Stimulated activated naive CD8-positive, alpha-beta T cell treated with anti-CD3 and anti-CD28 coated beads, Interleukin-15, amount 100 ng/mL, for 72 hours (primary cell): ENCODE measurements at regions not wholly inside any gene's neighbourhood (a gene's known extent, or its start where the extent isn't known, plus 50 kb on each side); places are given as distances from the start of the nearest gene placed in this dataset.
A peak's percentile ranks its signal among the peaks of the same experiment; 100 is the strongest.
"Not testable (repeated sequence)": the region's sequence is repeated elsewhere in the genome, so short reads cannot be mapped to it uniquely, and the experiment has no call there.

Experiments
- ATAC-seq: fragments of 150-1000 bp; cut with Tn5 transposase; 2 replicates; pipeline ENCODE4 v1.10.0; 2021; ENCODE audit warnings: mild to moderate bottlenecking, moderate library complexity
- DNase-seq, 2 donors: peaks; one replicate each; pipeline ENCODE4 v3.0.0; 2021 to 2022
- H3K27ac Mint-ChIP-seq, 2 donors: one replicate each; pipeline ENCODE4 v1.8.0; 2022; ENCODE audit warnings: mild to moderate bottlenecking in 2 of 2, mixed read lengths in 2 of 2, moderate library complexity in 2 of 2
- H3K27me3 Mint-ChIP-seq: one replicate; pipeline ENCODE4 v1.8.0; 2022; ENCODE audit warnings: mixed read lengths
- H3K4me1 Mint-ChIP-seq: one replicate; pipeline ENCODE4 v1.8.0; 2022; ENCODE audit warnings: mild to moderate bottlenecking, mixed read lengths
- H3K4me3 Mint-ChIP-seq, 2 donors: one replicate each; pipeline ENCODE4 v1.8.0; 2022; ENCODE audit warnings: mild to moderate bottlenecking in 2 of 2, mixed read lengths in 2 of 2, moderate library complexity in 1 of 2
- H3K9me3 Mint-ChIP-seq, 2 donors: one replicate each; pipeline ENCODE4 v1.8.0; 2022; ENCODE audit warnings: mixed read lengths in 2 of 2

- Mint-ChIP-seq H3K9me3 (no peaks in the 10 kb centered on the region), H3K27ac (no peak overlapping the region), H3K4me1 (no peaks in the 10 kb centered on the region), H3K27me3 (no peaks in the 10 kb centered on the region), H3K4me3 (no peak overlapping the region)
- DNase-seq (no peak), ATAC-seq (no peak)
Observed at GRCh38 chr12:114826244-114826643, 142.3 kb upstream of the TBX3 start.

- Mint-ChIP-seq H3K4me3 (no peak overlapping the region), H3K9me3 (no peaks in the 10 kb centered on the region), H3K4me1 (no peaks in the 10 kb centered on the region), H3K27me3 (no peaks in the 10 kb centered on the region), H3K27ac (no peak overlapping the region)
- DNase-seq (no peak), ATAC-seq (no peak)
Observed at GRCh38 chr12:114823724-114824123, 139.7 kb upstream of the TBX3 start.

- ATAC-seq (no peak), DNase-seq (no peak)
- H3K4me3 Mint-ChIP-seq, result no peak overlapping the region
- no peaks in the 10 kb centered on the region for H3K4me1 Mint-ChIP-seq
- no peaks in the 10 kb centered on the region for H3K9me3 Mint-ChIP-seq
- H3K27me3 Mint-ChIP-seq, result no peaks in the 10 kb centered on the region
- H3K27ac Mint-ChIP-seq, result no peak overlapping the region
Observed at GRCh38 chr12:114821570-114821969, 137.6 kb upstream of the TBX3 start.

GRCh38 chr12:114820796-114821195 is 136.8 kb upstream of the TBX3 start:
- H3K27me3 Mint-ChIP-seq, result no peaks in the 10 kb centered on the region
- DNase-seq (no peak), ATAC-seq (no peak)
- no peaks in the 10 kb centered on the region for H3K9me3 Mint-ChIP-seq
- H3K27ac Mint-ChIP-seq, result no peak overlapping the region
- no peak overlapping the region for H3K4me3 Mint-ChIP-seq
- H3K4me1 Mint-ChIP-seq, result no peaks in the 10 kb centered on the region

GRCh38 chr12:114817571-114818425 is 133.8 kb upstream of the TBX3 start:
- Mint-ChIP-seq H3K4me3 (no peak overlapping the region), H3K9me3 (no peaks in the 10 kb centered on the region), H3K27ac (no peak overlapping the region), H3K4me1 (peaks cover 7% of the 10 kb centered on the region), H3K27me3 (peaks cover 19% of the 10 kb centered on the region)
- DNase-seq (no peak), ATAC-seq (no peak)

- H3K27ac Mint-ChIP-seq, result no peak overlapping the region
- H3K4me3 Mint-ChIP-seq, result no peak overlapping the region
- no peak for ATAC-seq
- H3K9me3 Mint-ChIP-seq, result no peaks in the 10 kb centered on the region
- DNase-seq, result no peak
- H3K27me3 Mint-ChIP-seq, result peaks cover 29% of the 10 kb centered on the region
- H3K4me1 Mint-ChIP-seq, result peaks cover 9% of the 10 kb centered on the region
Observed at GRCh38 chr12:114815026-114815795, 131.2 kb upstream of the TBX3 start.

- H3K27ac Mint-ChIP-seq, result no peak overlapping the region
- peaks cover 9% of the 10 kb centered on the region for H3K4me1 Mint-ChIP-seq
- ATAC-seq, result no peak
- H3K4me3 Mint-ChIP-seq, result no peak overlapping the region
- no peak for DNase-seq
- H3K27me3 Mint-ChIP-seq, result peaks cover 29% of the 10 kb centered on the region
- no peaks in the 10 kb centered on the region for H3K9me3 Mint-ChIP-seq
Observed at GRCh38 chr12:114812858-114813761, 129.1 kb upstream of the TBX3 start.

- no peak overlapping the region for H3K4me3 Mint-ChIP-seq
- DNase-seq, result no peak
- H3K27me3 Mint-ChIP-seq, result peaks cover 35% of the 10 kb centered on the region
- ATAC-seq, result no peak
- H3K9me3 Mint-ChIP-seq, result peaks cover 0 to 7% of the 10 kb centered on the region in 2 donors
- H3K4me1 Mint-ChIP-seq, result peaks cover 9% of the 10 kb centered on the region
- peak overlapping the region in 1 of 2 donors; percentile 87 for H3K27ac Mint-ChIP-seq
Observed at GRCh38 chr12:114812384-114812783, 128.4 kb upstream of the TBX3 start.

- Mint-ChIP-seq H3K9me3 (peaks cover 0 to 7% of the 10 kb centered on the region in 2 donors), H3K27ac (no peak overlapping the region), H3K4me3 (no peak overlapping the region), H3K27me3 (peaks cover 25% of the 10 kb centered on the region), H3K4me1 (peaks cover 9% of the 10 kb centered on the region)
- DNase-seq, result no peak
- ATAC-seq, result no peak
Observed at GRCh38 chr12:114809097-114809496, 125.1 kb upstream of the TBX3 start.

GRCh38 chr12:114801381-114801780 is 117.4 kb upstream of the TBX3 start:
- DNase-seq, H3K9me3 Mint-ChIP-seq, ATAC-seq, H3K4me3 Mint-ChIP-seq, H3K27me3 Mint-ChIP-seq, H3K27ac Mint-ChIP-seq, H3K4me1 Mint-ChIP-seq: not testable (repeated sequence)

- not testable (repeated sequence) for DNase-seq, H3K27ac Mint-ChIP-seq, H3K9me3 Mint-ChIP-seq, H3K4me3 Mint-ChIP-seq, ATAC-seq, H3K27me3 Mint-ChIP-seq, H3K4me1 Mint-ChIP-seq
Observed at GRCh38 chr12:114800566-114800965, 116.6 kb upstream of the TBX3 start.

- no peak for DNase-seq
- H3K27ac Mint-ChIP-seq, result no peak overlapping the region
Observed at GRCh38 chr12:114799574-114800487, 115.9 kb upstream of the TBX3 start.

GRCh38 chr12:114794049-114794558 is 110.1 kb upstream of the TBX3 start:
- ATAC-seq (no peak), DNase-seq (no peak)
- Mint-ChIP-seq H3K27ac (no peak overlapping the region), H3K27me3 (no peaks in the 10 kb centered on the region), H3K4me3 (no peak overlapping the region), H3K9me3 (peaks cover 0 to 4% of the 10 kb centered on the region in 2 donors), H3K4me1 (no peaks in the 10 kb centered on the region)

More at GRCh38 chr12:114799574-114800487, 115.9 kb upstream of the TBX3 start:
- no peaks in the 10 kb centered on the region for H3K9me3 Mint-ChIP-seq
- H3K27me3 Mint-ChIP-seq, result no peaks in the 10 kb centered on the region
- H3K4me3 Mint-ChIP-seq, result no peak overlapping the region
- no peaks in the 10 kb centered on the region for H3K4me1 Mint-ChIP-seq
- ATAC-seq, result no peak

- Mint-ChIP-seq H3K27ac (no peak overlapping the region), H3K4me1 (no peaks in the 10 kb centered on the region), H3K9me3 (peaks cover 0 to 4% of the 10 kb centered on the region in 2 donors), H3K27me3 (no peaks in the 10 kb centered on the region), H3K4me3 (no peak overlapping the region)
- ATAC-seq (no peak), DNase-seq (no peak)
Observed at GRCh38 chr12:114790276-114790675, 106.3 kb upstream of the TBX3 start.
